ENCODE measurements at regions not wholly inside any gene's neighbourhood (a gene's known extent, or its start where the extent isn't known, plus 50 kb on each side); places are given as distances from the start of the nearest gene placed in this dataset.

DNA sequence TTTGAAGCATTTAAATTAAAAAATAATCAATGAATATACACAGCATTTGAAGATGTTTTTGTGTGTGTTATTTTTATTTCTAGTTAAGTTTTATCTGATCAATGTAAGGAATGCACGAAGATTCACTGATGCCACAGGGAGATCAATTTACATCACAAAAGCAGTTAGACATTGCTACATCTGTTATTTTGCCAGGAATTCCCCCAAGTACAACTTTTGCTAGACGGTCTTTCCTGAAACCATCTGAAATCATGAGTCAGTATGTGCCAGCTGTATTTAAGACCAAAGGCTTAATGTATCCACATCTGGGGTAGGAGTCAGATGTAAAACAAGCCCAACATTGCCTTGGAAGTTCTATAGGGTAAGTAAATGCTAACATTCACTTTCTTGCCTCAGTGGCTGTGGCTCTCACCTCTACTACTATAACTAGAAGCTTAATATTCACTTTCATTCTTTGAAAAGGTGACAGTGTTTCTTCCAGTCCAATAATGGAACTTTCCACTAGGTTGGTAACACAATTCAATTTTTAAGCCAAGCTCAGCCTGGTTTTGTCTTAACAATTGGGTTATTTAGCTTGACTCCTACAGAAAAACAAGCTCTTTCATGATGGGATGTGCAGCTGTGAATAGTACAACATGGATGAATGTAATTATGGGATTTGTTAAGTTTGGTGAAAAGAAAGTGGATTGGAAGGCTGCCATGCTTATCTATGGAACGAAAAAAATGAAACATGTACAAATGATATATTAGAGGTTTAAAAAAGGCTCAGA is 385.4 kb upstream of the TMEM132C start:
- H3K56ac ChIP-seq (ENCODE audit: insufficient read length, low read depth, low read length) = no peak overlapping the region
- H2AK5ac ChIP-seq (ENCODE audit: insufficient read length, low read length) = no peak overlapping the region
- no peak overlapping the region for H4K91ac ChIP-seq (ENCODE audit: insufficient read length, low read depth, low read length)
- H2BK15ac ChIP-seq (ENCODE audit: low read depth, low read length) = no peak overlapping the region
- H3K23me2 ChIP-seq (ENCODE audit: insufficient read length, low read depth, low read length, poor library complexity, severe bottlenecking) = no peaks in the 10 kb centered on the region
- no peak overlapping the region for H4K8ac ChIP-seq (replicated peaks; ENCODE audit: insufficient read length, low read depth, low read length)
- H2AFZ ChIP-seq (ENCODE audit: low read length) = no peak overlapping the region
- no peak overlapping the region for H3K27ac ChIP-seq (ENCODE audit: insufficient read length, low read depth, low read length)
- no peak overlapping the region for H3K4me2 ChIP-seq (ENCODE audit: insufficient read depth, insufficient read length, low read length)
- WGBS (ENCODE audit: extremely low coverage, insufficient read length, low lambda C conversion rate) = no CpG with 5 or more reads among the region's 3 CpGs
- H3K9ac ChIP-seq (ENCODE audit: extremely low read depth, insufficient read length, low read length) = no peak overlapping the region
- H3K4me1 Mint-ChIP-seq = peaks cover 2 to 6% of the 10 kb centered on the region in 2 experiments; a peak in 1 of 4 replicates
- no peaks in the 10 kb centered on the region; a peak in 1 of 7 replicates for H3K36me3 Mint-ChIP-seq (ENCODE audit: insufficient read depth in 1 of 3, low read depth in 3 of 3)
- no peaks in the 10 kb centered on the region for H3K9me3 ChIP-seq (ENCODE audit: control insufficient read depth, low read depth, low read length)
- no peak overlapping the region for H2BK20ac ChIP-seq (ENCODE audit: low read depth, low read length, poor library complexity, severe bottlenecking)
- no peaks in the 10 kb centered on the region for H3K79me1 ChIP-seq (ENCODE audit: insufficient read depth, low read depth, low read length, poor library complexity, severe bottlenecking)
- no peaks in the 10 kb centered on the region for H4K20me1 ChIP-seq (ENCODE audit: control insufficient read depth, insufficient read depth, insufficient read length)
- H4K5ac ChIP-seq (ENCODE audit: insufficient read length, low read depth, low read length) = no peak overlapping the region
- peaks cover 8% of the 10 kb centered on the region; the same call in 1 of the 2 replicates for H3K27me3 Mint-ChIP-seq (ENCODE audit: low read depth)
- no peak for DNase-seq
- no peak overlapping the region for H2BK12ac ChIP-seq (ENCODE audit: insufficient read length, low read depth, low read length)
- H3K4me3 Mint-ChIP-seq = no peak overlapping the region
- TF ChIP-seq, protein P1, sequence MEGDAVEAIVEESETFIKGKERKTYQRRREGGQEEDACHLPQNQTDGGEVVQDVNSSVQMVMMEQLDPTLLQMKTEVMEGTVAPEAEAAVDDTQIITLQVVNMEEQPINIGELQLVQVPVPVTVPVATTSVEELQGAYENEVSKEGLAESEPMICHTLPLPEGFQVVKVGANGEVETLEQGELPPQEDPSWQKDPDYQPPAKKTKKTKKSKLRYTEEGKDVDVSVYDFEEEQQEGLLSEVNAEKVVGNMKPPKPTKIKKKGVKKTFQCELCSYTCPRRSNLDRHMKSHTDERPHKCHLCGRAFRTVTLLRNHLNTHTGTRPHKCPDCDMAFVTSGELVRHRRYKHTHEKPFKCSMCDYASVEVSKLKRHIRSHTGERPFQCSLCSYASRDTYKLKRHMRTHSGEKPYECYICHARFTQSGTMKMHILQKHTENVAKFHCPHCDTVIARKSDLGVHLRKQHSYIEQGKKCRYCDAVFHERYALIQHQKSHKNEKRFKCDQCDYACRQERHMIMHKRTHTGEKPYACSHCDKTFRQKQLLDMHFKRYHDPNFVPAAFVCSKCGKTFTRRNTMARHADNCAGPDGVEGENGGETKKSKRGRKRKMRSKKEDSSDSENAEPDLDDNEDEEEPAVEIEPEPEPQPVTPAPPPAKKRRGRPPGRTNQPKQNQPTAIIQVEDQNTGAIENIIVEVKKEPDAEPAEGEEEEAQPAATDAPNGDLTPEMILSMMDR (conservative IDR thresholded peaks at IDR 0.05) = no peak
- no peaks in the 10 kb centered on the region for H3K79me2 ChIP-seq (ENCODE audit: insufficient read depth, low read length)
- H3K27me3 ChIP-seq (ENCODE audit: insufficient read depth, low read length) = no peaks in the 10 kb centered on the region
- H3K4ac ChIP-seq (ENCODE audit: low read depth, low read length) = no peak overlapping the region
- H2BK5ac ChIP-seq (ENCODE audit: insufficient read length, low read length) = no peak overlapping the region
- no peak overlapping the region for H3K14ac ChIP-seq (ENCODE audit: insufficient read depth, low read length)
- no peak overlapping the region for H3K23ac ChIP-seq (ENCODE audit: insufficient read length, low read depth, low read length)
- no peak overlapping the region for H2BK120ac ChIP-seq (ENCODE audit: low read depth, low read length, poor library complexity, severe bottlenecking)
- no peaks in the 10 kb centered on the region; the same call in 1 of the 2 replicates for H3K4me1 ChIP-seq (ENCODE audit: insufficient read depth, low read length)
- no peak overlapping the region for H3K27ac Mint-ChIP-seq
- no peaks in the 10 kb centered on the region for H3K9me3 Mint-ChIP-seq
- H3K18ac ChIP-seq (ENCODE audit: insufficient read length, low read depth, low read length) = no peak overlapping the region
- H3T11ph ChIP-seq (ENCODE audit: low read length) = no peak overlapping the region

All from H9 (cell line).